Hindlimb muscle (tissue), 1 donor: ENCODE measurements at regions not wholly inside any gene's neighbourhood (a gene's known extent, or its start where the extent isn't known, plus 50 kb on each side); places are given as distances from the start of the nearest gene placed in this dataset.

Experiments
- DNase-seq: peaks from one replicate; pipeline ENCODE4 v3.0.0-alpha.2; 2013

DNA sequence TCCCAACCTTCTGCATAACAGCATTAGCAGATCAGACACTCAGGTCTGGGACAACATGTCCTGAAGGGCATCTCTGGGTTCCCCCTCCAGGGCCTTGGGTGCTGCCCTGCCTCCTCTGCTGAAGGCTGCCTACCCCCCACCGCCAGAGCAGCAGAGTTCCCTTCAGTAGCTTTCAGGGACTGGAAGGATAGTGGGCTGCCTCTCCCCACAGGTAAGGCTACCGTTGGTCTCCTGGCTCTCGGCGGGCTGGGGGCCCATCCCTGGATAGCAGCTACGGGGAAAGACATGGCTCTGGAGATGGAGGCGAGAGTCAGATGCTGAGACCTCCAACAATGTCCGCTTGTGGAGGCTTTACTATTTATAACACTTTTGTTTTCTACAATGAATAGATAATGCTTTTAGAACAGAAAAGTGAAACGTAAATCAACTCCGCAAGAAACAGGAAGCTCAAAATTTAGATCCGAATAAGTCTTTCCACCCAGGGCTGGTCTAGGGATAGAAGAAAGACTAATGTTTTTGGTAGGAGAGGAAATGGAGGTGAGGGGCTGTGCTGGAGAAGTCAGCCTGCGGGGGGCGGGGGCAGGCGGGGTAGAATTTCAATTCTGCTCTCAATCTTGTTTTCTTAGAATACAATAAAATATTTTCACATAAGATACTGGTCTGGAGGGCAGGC, 58.4 kb downstream of the ARL4C start:
- DNase-seq: no peak

- no peak for DNase-seq
These were observed 59.1 kb downstream of the ARL4C start for GRCh38 chr2:234437642-234438304.

DNA sequence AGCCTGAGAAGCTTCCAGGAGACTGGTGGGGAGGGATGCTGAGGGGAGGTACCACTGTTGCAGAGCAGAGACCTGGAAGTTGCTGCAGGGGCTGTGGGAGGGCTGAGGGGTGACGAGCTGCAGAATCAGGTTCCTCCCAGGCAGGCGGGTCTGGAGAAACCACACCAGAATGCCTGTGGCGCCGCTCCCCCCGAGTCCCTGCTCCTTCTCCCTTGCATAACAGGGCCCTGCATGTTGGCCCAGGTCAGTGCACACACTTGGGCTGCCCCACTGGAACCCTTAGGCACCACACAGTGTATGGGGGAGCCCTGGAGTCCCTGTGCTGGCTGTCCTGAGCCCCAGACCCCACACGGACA, 60.4 kb downstream of the ARL4C start:
- no peak for DNase-seq

DNA sequence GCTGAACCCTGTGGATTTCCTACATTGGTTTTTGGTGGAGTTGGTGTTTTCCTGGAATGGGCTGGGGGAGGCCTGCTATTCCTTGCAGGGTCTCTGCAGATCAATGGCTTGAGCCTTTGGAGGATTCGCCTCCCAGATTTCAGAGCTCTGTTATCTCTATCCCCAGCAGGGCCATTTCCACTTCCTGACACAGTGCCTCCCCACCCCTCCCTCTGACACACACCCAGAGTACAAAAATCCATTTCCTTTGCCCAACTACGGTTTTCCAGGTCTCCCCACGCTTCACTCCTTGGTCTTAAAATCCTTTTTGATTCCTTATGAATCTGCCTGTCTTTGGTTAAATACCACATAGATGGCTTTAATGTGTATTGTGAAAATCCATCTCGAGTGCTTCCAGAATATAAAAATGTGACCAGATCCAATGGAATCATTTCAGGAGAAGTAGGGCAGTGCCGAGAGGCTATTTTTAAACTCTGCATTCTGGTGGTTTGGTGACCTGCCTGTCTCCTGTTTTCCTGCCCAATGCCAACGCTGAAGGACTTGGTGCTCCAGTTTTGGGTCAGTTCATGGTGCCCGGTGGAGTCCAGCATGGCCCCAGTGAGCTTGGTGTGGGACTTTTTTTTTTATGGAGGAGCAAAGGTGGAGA, 60.9 kb downstream of the ARL4C start:
- DNase-seq: no peak

- DNase-seq: no peak
These were observed 63.7 kb downstream of the ARL4C start for GRCh38 chr2:234433201-234433600.

DNA sequence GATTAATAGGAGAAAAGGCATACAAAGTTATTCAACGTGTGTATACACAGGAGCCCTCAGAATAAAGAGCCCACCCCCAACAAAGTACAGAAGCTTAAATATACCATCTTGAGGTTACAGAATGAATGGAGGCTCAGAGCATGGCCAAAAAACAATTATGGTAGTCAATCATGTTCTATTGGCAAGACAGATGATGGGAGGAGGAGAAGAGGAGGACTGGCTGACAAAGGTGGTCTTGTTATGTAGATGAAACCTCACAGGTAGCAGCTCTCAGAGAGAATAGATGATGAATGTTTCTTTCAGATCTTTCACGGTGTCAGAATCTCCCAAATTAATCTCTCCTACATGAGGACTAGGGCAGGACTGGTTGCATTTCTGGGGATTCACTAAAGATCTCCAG, 66.0 kb downstream of the ARL4C start:
- no peak for DNase-seq

- no peak for DNase-seq
These were observed 67.6 kb downstream of the ARL4C start for GRCh38 chr2:234429265-234429664.

- no peak for DNase-seq
These were observed 69.5 kb downstream of the ARL4C start for GRCh38 chr2:234427081-234428061.

- no peak for DNase-seq
These were observed 70.3 kb downstream of the ARL4C start for GRCh38 chr2:234426616-234427015.

DNA sequence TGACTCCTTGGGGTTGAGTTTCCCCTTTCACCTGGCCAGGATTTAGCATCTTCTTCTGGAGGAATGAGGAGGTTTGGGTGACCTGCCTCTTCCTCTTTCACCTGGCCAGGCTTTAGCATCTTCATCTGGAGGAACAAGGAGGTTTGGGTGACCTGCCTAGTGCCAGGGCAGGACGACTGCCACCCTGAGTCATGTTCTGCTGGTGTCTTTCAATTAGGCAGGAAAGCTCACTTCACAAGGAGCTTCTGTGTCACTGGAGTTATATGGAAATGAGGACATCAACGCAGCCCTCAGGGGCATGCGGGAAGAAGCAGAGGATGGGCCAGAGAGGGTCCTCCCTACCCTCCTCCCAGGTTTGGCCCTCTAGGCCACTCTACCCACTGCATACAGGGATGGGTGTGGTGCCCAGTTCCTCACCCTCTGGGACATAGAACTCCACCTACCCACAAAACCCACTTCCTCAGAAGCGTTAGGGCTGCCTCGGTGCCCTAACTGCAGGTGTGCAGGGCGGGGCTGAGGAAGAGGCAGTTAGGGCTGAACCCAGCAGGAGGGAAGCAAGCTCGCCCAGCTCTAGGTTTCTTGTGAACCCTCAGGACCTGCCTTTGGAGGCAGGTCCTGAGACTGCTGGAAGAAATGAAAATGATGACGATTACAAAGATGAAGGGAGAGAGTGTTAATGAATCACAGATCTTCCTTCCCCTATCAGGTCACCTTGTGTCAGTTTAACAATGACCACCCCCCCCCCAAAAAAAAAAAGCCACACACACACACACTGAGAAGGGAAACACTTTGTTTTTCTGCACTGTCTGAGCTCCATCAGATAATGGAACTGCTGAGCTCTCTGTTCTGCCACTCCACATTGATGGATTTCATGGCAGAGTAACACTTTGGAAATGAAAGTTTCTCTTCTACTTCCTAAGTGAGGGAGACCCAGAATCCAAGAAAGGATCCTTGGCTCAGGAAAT, 71.0 kb downstream of the ARL4C start:
- DNase-seq: no peak

- no peak for DNase-seq
These were observed 73.0 kb downstream of the ARL4C start for GRCh38 chr2:234423884-234424283.

DNA sequence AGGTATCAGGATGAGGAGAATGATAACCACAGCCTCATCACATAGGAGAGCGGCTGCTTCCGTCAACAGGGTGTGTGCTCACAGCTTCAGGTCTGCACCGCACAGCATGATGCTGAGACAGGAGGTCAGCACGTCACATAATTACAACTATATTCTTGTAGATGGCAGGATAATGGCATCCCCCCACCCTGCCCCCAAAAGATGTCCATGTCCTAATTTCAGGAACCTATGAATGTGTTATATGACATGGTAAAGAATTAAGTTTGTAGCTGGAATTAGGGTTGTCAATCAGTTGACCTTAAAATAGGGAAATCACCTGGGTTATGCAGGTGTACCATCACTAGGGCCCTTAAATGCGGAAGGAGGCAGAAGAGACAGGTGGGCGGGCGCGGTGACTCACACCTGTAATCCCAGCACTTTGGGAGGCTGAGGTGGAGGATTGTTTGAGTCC, 73.9 kb downstream of the ARL4C start:
- DNase-seq: no peak

DNA sequence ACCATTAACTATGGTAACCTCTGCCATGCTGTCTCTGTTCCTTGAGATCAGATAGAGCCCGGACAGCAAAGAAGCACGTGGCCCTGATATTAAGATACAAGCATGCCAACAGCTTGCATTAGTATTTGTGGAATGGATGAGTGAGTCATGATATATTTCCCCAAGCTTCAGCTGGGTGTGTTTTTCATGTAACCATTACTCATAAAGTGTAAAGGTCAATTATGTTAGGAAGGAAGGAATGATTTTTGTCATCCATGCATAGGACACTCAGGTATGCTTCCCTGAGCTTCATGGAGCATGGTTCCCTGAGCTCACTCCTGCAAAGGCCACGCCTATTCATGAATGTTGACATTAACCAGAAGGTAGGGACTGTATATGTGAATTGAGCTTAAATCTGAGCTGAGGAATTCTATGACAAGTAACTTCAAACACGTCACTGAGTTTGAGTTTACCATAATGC, 74.6 kb downstream of the ARL4C start:
- no peak for DNase-seq

- DNase-seq: no peak
These were observed 76.5 kb downstream of the ARL4C start for GRCh38 chr2:234420408-234420807.

GRCh38 chr2:234419726-234420125, 77.2 kb downstream of the ARL4C start:
- DNase-seq: no peak

GRCh38 chr2:234415706-234416105, 81.2 kb downstream of the ARL4C start:
- no peak for DNase-seq

- no peak for DNase-seq
These were observed 82.3 kb downstream of the ARL4C start for GRCh38 chr2:234414596-234414995.

DNA sequence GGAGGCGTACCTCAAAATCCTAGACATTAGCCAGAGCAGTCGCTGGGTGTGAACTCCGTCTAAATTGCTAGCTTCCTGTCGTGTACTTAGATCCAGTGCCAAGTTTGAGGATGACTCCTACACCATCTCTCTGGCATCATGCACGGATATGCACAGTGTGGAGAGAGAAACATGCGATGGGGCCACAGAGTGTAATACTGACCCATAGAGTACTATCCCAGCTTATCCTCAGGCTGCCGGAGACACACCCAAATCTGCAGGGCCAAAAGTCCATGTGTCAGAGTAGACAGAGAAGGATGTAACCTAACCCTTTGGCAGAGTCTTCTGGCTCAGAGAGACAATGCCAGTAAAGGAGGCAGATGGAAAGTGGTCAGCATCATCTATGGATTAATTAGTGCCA, 84.2 kb downstream of the ARL4C start:
- DNase-seq: no peak

DNA sequence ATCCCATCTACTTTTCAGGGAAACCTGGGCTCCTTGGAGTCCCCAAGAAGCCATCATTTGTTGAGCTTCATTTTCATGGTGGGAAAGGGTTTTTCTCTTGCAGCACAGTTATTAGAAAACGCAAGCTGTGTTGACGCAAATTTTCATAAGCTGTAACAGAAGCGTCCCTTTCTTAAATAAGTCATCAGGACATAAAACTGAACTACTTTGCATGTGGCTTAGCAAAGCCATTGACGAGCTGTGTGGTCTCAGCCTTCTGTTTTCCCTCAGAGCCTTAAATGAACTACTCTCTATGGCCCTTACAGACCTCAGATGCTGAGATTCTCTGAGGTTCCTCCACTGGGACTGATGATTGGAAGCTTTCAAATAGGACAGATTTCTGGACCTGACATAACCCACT, 85.1 kb downstream of the ARL4C start:
- no peak for DNase-seq

DNA sequence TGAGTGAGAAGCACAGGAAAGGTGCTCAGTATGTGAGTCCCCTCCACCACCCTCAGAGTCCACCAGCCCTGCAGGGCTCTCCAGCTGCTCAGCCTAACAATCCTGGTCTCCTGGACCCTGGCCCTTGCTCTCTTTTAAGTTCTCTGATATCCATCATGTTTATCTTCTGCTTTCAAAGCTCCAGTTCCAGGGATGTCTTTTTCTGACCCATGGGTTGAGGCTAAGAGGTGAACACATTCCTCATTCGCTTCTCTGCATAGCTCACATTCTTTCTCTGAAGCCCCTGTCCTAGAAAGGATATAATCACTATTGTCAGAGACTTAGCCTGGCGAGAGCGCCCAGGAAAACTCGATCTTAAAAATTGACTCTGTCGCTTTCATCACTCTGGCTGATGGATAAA, 86.4 kb downstream of the ARL4C start:
- no peak for DNase-seq

GRCh38 chr2:234409590-234409989, 87.3 kb downstream of the ARL4C start:
- no peak for DNase-seq

DNA sequence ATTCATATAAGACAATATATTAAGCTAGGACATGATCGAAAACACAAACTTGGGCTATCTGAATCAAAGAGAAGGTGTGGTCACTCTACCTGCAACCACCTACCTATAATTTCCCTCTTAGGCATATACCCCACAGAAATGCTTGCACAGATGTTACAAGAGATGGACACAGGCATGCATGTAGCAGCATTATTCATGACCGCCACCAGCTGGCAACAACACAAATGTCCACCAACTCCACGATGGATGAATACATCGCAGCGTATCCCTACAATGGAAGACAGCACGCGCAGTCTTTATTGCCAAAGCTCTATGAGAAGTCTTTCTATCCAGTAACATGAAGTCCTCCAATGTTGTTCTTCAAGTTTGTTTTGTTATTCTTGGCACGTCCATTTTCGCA, 90.8 kb downstream of the ARL4C start:
- DNase-seq: no peak
